ENCODE measurements at regions not wholly inside any gene's neighbourhood (a gene's known extent, or its start where the extent isn't known, plus 50 kb on each side); places are given as distances from the start of the nearest gene placed in this dataset.
"Not testable (repeated sequence)": the region's sequence is repeated elsewhere in the genome, so short reads cannot be mapped to it uniquely, and the experiment has no call there.

DNA sequence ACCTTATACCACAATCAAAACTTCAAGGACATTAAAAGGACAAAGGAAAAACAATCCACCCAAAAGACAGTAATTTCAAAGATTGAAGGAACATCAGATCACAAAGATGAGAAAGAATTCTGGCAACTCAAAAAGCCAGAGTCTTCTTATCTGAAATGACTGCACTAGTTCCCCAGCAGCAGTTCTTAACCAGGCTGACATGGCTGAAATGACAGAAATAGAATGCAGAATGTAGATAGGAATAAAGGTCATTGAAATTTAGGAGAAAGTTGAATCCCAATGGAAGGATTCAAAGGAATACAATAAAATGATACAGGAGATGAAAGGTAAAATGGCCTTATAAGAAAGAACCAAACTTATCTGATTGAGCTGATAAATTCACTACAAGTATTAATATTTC, 231.4 kb downstream of the CD109 start:
- intact Hi-C loops (cut with DNase I) = no loop called here
- no peak for DNase-seq

DNA sequence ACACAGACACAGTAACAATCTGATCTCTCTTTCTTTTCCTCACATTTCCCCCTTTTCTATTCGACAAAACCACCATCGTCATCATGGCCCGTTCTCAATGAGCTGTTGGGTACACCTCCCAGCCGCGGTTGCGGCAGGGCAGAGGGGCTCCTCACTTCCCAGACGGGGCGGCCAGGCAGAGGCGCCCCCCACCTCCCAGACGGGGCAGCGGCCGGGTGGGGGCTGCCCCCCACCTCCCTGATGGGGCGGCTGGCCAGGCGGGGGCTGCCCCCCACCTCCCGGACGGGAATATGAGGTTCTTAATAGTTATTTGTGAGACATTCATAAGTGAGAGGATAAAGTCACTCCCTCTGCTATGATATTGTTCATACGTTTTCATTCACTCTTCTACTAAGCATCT, 229.7 kb downstream of the CD109 start:
- DNase-seq; intact Hi-C loops (cut with DNase I): not testable (repeated sequence)

- intact Hi-C loops (cut with DNase I) = no loop called here
- no peak for DNase-seq
Measured at GRCh38 chr6:73923905-73924485, 228.0 kb downstream of the CD109 start.

DNA sequence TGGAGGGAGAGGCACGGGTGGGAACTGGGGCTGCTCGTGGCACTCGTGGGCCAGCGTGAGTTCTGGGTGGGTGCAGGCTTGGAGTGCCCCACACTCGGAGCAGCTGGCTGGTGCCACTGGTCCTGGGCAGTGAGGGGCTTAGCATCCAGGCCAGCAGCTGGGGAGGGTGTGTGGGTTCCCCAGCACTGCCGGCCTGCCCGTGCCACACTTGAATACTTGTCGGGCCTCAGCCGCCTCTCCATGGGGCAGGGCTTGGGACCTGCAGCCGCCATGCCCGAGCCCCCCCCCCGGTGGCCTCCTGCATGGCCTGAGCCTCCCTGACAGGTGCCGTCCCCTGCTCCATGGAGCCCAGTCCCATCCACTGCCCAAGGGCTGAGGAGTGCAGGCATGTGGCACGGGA, 207.2 kb downstream of the CD109 start:
- intact Hi-C loops (cut with DNase I) = no loop called here
- no peak for DNase-seq

GRCh38 chr6:73901986-73902385, 206.0 kb downstream of the CD109 start:
- intact Hi-C loops (cut with DNase I) = no loop called here
- no peak for DNase-seq

DNA sequence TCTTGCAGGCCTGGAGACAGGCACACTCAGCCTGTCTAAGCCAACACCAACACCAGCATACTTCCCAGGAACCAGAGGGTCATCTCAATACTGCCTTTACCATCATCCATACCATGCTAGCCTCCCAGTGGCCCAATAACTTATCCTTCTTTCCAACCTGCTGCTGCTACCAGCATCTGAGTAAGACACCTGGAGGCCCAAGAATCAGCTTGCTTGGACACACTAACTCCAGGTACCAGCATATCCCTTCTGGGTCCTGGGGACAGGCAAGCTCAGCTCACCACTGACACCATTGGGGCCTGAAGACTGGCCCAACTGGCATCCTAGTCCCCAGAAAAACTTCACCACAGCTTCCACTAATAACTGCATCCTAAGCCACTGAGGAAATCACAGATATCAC, 205.3 kb downstream of the CD109 start:
- DNase-seq = no peak
- intact Hi-C loops (cut with DNase I) = no loop called here

GRCh38 chr6:73898599-73898998, 202.6 kb downstream of the CD109 start:
- DNase-seq = no peak
- intact Hi-C loops (cut with DNase I) = no loop called here

DNA sequence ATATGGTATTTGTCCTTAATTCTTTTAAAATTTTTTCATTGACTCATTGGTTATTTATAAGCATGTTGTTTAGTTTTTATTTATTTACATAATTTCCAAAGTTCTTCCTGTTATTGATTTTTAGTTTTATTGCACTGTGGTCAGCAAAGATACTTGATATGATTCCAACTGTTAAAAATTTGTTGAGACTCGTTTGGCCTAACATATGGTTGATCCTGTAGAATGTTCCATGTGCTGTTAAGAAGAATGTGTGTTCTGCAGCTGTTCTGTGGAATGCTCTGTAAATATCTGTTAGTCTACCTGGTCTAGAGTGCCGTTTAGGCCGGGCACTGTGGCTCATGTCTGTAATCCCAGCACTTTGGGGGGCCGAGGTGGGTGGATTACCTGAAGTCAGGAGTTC, 197.7 kb downstream of the CD109 start:
- intact Hi-C loops (cut with DNase I) = no loop called here
- DNase-seq = no peak

- intact Hi-C loops (cut with DNase I) = no loop called here
Measured at GRCh38 chr6:73888050-73888449, 192.0 kb downstream of the CD109 start.

GRCh38 chr6:73885393-73885792, 189.4 kb downstream of the CD109 start:
- intact Hi-C loops (cut with DNase I) = no loop called here
- DNase-seq = no peak

More at GRCh38 chr6:73888050-73888449, 192.0 kb downstream of the CD109 start:
- no peak for DNase-seq

DNA sequence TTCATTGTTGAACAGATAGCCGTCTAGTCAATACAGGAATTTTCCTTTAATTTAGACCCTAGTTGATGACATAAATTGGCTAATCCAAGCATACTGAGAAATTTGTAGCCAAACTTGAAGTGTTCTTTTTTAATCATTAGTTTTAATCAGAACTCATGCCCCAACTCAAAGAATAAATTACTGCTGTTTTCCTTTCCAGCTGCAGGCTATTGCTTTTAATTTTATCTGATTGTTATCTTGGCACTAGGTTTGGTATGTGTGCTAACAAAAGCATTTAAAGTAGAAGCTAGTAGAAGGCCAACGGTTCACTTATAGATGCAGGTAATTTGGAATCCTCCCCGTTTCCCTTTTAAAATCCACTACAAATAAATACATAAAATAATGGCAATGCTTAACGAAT, 188.5 kb downstream of the CD109 start:
- no peak for DNase-seq
- intact Hi-C loops (cut with DNase I) = no loop called here

- DNase-seq = no peak
Measured at GRCh38 chr6:73879501-73880293, 183.7 kb downstream of the CD109 start.

GRCh38 chr6:73878403-73878802, 182.4 kb downstream of the CD109 start:
- no peak for DNase-seq
- intact Hi-C loops (cut with DNase I) = no loop called here

More at GRCh38 chr6:73879501-73880293, 183.7 kb downstream of the CD109 start:
- intact Hi-C loops (cut with DNase I) = no loop called here

All from head of caudate nucleus (tissue), 42 donors.